MCF 10A (cell line): ENCODE measurements at regions not wholly inside any gene's neighbourhood (a gene's known extent, or its start where the extent isn't known, plus 50 kb on each side); places are given as distances from the start of the nearest gene placed in this dataset.

ENCODE experiments used
- BruUV-seq: library from RNA; stranded (reverse); fragments of 400-500 nt; replicated peaks from 2 replicates; lab custom pipeline; 2021; lab: Mats Ljungman, UMichigan
- CTCF ChIA-PET: fragments of 300-600 bp; sonication (Branson Sonifier 250); formaldehyde crosslinking; extraction: SDS; loops from one replicate; lab custom pipeline; 2021; ENCODE audit warnings: antibody characterized with exemption, inconsistent platforms; lab: Yijun Ruan, JAX
- POLR2A ChIA-PET: fragments of 300-600, 350-650 bp; sonication (Branson Sonifier 250); formaldehyde crosslinking; extraction: SDS; loops from one replicate; lab custom pipeline; 2020; ENCODE audit warnings: antibody characterized with exemption, inconsistent platforms; lab: Yijun Ruan, JAX
- DNase-seq: peaks from one replicate; pipeline ENCODE4 v3.0.0-alpha.2; 2018; ENCODE audit not compliant: unreplicated experiment
- H3K27ac Mint-ChIP-seq: one replicate; pipeline ENCODE4 v1.8.0; 2022; ENCODE audit warnings: mild to moderate bottlenecking, low read depth, mixed read lengths; ENCODE audit not compliant: unreplicated experiment
- H3K27me3 Mint-ChIP-seq: one replicate; pipeline ENCODE4 v1.8.0; 2022; ENCODE audit warnings: mixed read lengths; ENCODE audit not compliant: insufficient read depth, unreplicated experiment
- H3K36me3 Mint-ChIP-seq: one replicate; pipeline ENCODE4 v1.8.0; 2022; ENCODE audit warnings: mild to moderate bottlenecking, moderate library complexity, mixed read lengths; ENCODE audit not compliant: insufficient read depth, unreplicated experiment
- H3K4me1 Mint-ChIP-seq: one replicate; pipeline ENCODE4 v1.8.0; 2022; ENCODE audit warnings: mixed read lengths; ENCODE audit not compliant: insufficient read depth, unreplicated experiment
- H3K4me3 Mint-ChIP-seq: one replicate; pipeline ENCODE4 v1.8.0; 2022; ENCODE audit warnings: mild to moderate bottlenecking, moderate library complexity, mixed read lengths; ENCODE audit not compliant: unreplicated experiment
- H3K9me3 Mint-ChIP-seq: one replicate; pipeline ENCODE4 v1.8.0; 2022; ENCODE audit warnings: mixed read lengths; ENCODE audit not compliant: unreplicated experiment
- intact Hi-C: fragments of 100-400 bp; cut with micrococcal nuclease; formaldehyde crosslinking; loops from 2 replicates; pipeline ENCODE4 v1.14.1; 2022
- TF ChIP-seq, protein P1 (sequence below): fragments of 200-600 bp; IDR thresholded peaks from one replicate; pipeline ENCODE4 v1.8.0; 2022; ENCODE audit warnings: antibody characterized with exemption, mild to moderate bottlenecking; ENCODE audit not compliant: unreplicated experiment

DNA sequence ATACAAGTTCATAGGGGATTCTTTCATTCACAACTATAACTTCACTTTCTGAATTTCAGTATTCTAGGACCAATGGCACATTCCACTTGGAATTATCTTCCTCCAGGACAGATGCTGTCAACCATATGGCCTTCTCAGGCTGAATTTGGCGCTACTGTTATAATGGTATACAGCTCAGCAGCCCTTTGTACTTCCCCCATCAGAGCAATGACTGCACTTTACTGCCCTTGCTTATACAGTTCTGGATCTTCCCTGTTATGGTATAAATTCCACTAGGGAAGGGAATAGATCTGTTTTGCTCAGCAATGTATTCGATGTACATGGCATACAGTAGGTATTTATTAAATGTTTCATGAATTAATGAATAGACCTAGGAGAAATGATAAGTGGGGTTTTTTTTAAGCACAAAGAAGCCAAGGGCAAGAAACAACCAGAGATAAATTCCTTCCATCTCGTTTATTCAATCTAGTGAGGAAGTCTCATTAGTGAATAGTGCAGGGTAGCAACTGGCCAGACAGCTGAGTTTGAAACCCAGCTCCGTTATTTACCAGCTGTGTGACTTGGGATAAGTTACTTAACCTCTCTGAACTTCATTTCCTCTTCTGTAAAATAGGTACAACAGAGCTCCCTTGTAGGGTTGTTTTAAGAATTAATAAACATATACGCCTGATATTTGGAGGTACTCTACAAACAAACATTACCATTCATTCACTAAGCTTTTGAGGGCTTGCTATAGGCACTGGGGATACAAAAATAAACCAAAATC, 97.1 kb upstream of the PRDM1 start:
- Mint-ChIP-seq H3K27me3 (no peaks in the 10 kb centered on the region), H3K4me1 (peaks cover 27% of the 10 kb centered on the region)

DNA sequence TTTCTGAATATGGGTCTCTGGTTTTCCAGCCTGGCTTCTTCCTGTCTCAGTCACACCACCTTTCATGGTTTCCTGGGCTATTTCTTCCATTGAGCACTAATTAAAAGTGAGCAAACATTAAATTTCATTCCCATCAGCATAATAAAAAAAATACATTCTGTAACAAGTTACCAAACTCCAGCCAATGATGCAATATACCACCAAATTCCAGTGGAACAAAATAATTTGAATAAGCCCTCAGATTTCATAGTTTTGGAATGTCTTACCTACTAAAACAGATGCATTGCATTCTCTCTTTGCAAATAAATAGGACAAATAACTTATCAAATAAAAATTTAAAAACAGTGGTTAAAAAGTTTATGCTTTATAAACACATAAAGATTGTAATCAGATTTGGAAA, 97.8 kb upstream of the PRDM1 start:
- TF ChIP-seq, protein P1, sequence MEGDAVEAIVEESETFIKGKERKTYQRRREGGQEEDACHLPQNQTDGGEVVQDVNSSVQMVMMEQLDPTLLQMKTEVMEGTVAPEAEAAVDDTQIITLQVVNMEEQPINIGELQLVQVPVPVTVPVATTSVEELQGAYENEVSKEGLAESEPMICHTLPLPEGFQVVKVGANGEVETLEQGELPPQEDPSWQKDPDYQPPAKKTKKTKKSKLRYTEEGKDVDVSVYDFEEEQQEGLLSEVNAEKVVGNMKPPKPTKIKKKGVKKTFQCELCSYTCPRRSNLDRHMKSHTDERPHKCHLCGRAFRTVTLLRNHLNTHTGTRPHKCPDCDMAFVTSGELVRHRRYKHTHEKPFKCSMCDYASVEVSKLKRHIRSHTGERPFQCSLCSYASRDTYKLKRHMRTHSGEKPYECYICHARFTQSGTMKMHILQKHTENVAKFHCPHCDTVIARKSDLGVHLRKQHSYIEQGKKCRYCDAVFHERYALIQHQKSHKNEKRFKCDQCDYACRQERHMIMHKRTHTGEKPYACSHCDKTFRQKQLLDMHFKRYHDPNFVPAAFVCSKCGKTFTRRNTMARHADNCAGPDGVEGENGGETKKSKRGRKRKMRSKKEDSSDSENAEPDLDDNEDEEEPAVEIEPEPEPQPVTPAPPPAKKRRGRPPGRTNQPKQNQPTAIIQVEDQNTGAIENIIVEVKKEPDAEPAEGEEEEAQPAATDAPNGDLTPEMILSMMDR, result no peak
- DNase-seq, result no peak
- BruUV-seq, result no TSS peak
- Mint-ChIP-seq H3K36me3 (no peaks in the 10 kb centered on the region), H3K9me3 (no peaks in the 10 kb centered on the region), H3K4me1 (peaks cover 22% of the 10 kb centered on the region), H3K4me3 (no peak overlapping the region), H3K27ac (no peak overlapping the region), H3K27me3 (no peaks in the 10 kb centered on the region)
- intact Hi-C loops, result no loop called here
- POLR2A ChIA-PET, result no interaction called here
- CTCF ChIA-PET, result interaction anchor here (0.5 kb wide), 1 partner anchor 335 kb away, joined by 3 read pairs; no protein-coding TSS in a partner anchor

More for the DNA sequence above, 97.1 kb upstream of the PRDM1 start:
- H3K27ac Mint-ChIP-seq, result no peak overlapping the region
- no TSS peak for BruUV-seq
- intact Hi-C loops, result no loop called here
- POLR2A ChIA-PET, result interaction anchor here (0.5 kb wide), 1 partner anchor 1805 kb away, joined by 3 read pairs; no protein-coding TSS in a partner anchor
- CTCF ChIA-PET, result interaction anchor here (0.5 kb wide), 1 partner anchor 335 kb away, joined by 3 read pairs; no protein-coding TSS in a partner anchor
- no peaks in the 10 kb centered on the region for H3K9me3 Mint-ChIP-seq
- H3K4me3 Mint-ChIP-seq, result no peak overlapping the region
- TF ChIP-seq, protein P1, result no peak
- no peaks in the 10 kb centered on the region for H3K36me3 Mint-ChIP-seq
- DNase-seq, result no peak

DNA sequence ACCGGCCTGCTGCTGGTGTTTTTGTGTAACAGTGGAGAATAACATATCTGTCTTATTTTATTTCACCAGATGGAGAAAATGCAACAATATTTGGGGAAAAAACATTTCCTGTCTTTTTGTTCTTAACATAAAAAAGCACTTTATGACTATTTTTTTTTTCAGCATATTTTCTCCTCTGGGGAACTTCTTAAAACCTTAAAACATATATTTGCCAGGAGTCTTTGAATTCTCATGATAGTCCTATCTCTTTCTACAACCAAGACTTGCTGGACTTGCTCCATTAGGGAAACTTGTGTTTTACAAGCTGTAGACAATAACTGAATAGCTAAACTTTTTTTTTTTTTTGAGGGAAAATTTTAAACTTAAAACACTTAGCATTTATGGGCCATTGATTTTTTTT, 98.6 kb upstream of the PRDM1 start:
- BruUV-seq, result no TSS peak
- no peak overlapping the region for H3K4me3 Mint-ChIP-seq
- intact Hi-C loops, result no loop called here
- no peak overlapping the region for H3K27ac Mint-ChIP-seq
- H3K4me1 Mint-ChIP-seq, result peaks cover 22% of the 10 kb centered on the region
- ChIA-PET CTCF (interaction anchor here (0.6 to 0.7 kb wide), 2 partner anchors 15 to 131 kb away, joined by 3 read pairs; no protein-coding TSS in a partner anchor), POLR2A (interaction anchor here (0.6 to 0.7 kb wide), 2 partner anchors 46 to 84 kb away, joined by 3 to 4 read pairs; no protein-coding TSS in a partner anchor)
- DNase-seq, result no peak
- TF ChIP-seq, protein P1, result no peak
- no peaks in the 10 kb centered on the region for H3K27me3 Mint-ChIP-seq
- no peaks in the 10 kb centered on the region for H3K36me3 Mint-ChIP-seq
- no peaks in the 10 kb centered on the region for H3K9me3 Mint-ChIP-seq

- no peaks in the 10 kb centered on the region for H3K27me3 Mint-ChIP-seq
- no peak for DNase-seq
- ChIA-PET POLR2A (interaction anchor here (0.6 to 0.7 kb wide), 2 partner anchors 45 to 84 kb away, joined by 3 to 4 read pairs; no protein-coding TSS in a partner anchor), CTCF (interaction anchor here (0.6 to 0.7 kb wide), 2 partner anchors 16 to 131 kb away, joined by 3 read pairs; no protein-coding TSS in a partner anchor)
- no TSS peak for BruUV-seq
- TF ChIP-seq, protein P1, result no peak
- H3K9me3 Mint-ChIP-seq, result no peaks in the 10 kb centered on the region
- no peak overlapping the region for H3K4me3 Mint-ChIP-seq
- intact Hi-C loops, result no loop called here
- H3K27ac Mint-ChIP-seq, result no peak overlapping the region
- H3K36me3 Mint-ChIP-seq, result no peaks in the 10 kb centered on the region
- peaks cover 22% of the 10 kb centered on the region for H3K4me1 Mint-ChIP-seq
These were observed 99.1 kb upstream of the PRDM1 start for GRCh38 chr6:105986998-105987397.
